GM18517 (cell line): ENCODE measurements at regions not wholly inside any gene's neighbourhood (a gene's known extent, or its start where the extent isn't known, plus 50 kb on each side); places are given as distances from the start of the nearest gene placed in this dataset.
A peak's percentile ranks its signal among the peaks of the same experiment; 100 is the strongest.

Experiments
- ATAC-seq: cut with Tn5 transposase; IDR thresholded peaks from one replicate; pipeline ENCODE4 v1.9.1; 2021; ENCODE audit warnings: mild to moderate bottlenecking, moderate library complexity; ENCODE audit not compliant: unreplicated experiment

DNA sequence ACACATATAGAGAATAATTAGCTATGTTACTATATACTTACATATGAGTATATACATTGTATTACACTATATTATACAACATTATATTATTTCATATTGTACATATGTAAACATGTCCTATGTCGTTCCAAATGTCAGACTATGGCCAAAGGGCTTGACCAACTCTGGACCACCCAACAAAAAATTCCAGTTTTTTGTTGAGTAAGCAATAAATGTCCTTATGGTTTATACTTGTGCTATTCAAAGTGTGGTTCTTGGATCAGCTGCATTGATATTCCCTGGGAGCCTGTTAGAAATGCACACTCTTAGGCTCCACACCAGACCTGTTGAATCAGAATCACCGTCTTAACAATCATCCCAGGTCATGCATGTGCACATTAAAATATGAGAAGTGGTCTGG is 225.4 kb upstream of the ZFP64 start:
- ATAC-seq: no peak

DNA sequence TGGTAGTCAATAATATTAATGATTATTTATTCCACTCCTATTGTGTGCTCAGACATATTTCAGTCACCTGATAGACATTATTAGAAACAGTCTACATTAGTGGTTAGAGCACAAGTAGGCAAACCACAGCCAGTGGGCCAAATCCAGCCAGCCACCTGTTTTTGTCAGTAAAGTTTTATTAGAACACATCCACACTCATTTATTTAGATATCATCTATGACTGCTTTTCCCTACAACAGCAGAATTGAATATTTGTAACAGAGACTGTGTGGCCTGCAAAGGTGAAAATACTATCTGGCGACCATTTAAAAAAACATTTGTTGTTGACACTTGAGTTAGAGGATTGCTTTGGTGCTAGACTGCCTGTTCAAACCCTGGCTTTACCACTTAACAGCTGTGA is 220.0 kb upstream of the ZFP64 start:
- no peak for ATAC-seq

DNA sequence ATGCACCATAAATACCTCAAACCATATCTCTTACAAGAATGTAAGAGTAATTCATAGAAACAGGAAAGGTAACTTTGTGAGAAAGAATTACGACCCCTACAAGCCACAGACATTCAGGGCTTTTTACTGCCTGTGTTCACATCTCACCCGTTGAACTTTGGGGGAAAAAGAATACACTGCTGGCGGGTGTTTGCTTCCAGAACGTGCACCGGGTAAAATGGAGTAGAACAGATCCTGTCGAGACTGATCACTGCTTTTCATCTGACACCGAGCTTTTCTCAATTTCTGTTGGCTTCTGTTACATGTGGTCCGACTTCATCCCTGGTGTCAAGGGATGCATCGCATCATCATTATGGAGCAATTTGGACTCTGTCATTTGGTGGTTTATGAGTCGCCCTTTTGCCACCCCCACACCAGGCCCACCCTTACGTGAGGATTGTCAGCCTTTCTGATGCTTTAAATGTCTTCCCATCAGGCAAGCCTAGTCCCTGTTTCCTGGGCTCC is 219.2 kb upstream of the ZFP64 start:
- no peak for ATAC-seq

DNA sequence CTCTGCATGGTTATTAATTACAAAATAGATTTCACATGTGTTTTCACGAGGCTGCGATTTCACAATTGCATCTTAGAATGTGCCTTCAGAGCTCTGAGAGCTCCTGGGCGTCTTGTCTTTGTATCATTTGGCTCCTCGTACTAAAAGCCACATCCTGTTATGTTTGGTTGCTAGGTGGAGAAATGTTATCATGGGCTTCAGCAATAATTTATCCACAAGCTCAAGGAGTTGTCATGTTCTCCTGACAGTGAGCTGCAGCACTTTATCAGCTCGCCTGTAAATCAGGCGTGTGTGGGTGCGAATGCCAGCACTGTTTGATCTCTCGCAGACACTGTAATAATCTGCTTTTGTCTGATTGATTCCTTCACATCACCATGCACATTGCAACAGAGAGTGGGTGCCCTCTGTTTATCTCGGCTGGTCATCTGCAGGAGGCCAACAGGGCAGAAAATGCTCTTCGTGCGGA is 218.6 kb upstream of the ZFP64 start:
- no peak for ATAC-seq

DNA sequence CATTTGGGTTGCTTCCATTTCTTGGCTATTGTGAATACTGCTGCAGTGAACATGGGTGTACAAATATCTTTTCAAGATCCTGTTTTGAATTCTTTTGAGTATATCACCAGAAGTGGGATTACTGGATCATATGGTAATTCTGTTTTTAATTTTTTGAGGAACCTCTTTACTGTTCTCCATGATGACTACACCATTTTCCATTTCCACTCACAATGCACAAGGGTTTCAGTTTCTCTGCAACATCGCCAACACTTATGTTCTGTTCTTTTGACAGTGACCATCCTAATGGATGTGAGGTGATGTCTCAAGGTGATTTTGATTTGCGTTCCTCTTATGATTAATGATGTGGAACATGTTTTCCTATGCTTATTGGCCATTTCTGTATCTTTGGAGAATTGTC is 214.4 kb upstream of the ZFP64 start:
- no peak for ATAC-seq

DNA sequence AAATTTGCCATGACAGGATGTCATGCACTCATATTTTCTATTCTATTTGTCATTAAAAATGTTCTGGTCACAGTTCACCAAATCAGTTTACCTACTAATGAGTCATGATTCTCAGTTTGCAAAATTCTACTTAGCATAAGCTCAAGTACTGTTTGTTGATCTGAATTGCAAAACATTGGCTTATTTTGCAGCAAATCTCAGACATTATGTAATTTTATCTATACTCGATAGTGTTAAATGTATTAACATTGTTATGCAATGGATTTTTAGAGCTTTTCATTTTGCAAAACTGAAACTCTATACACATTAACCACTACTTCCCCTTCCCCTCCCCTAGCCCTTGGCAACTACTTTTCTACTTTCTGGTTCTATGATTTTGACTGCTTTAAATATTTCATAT is 213.8 kb upstream of the ZFP64 start:
- peak; percentile 71 for ATAC-seq

DNA sequence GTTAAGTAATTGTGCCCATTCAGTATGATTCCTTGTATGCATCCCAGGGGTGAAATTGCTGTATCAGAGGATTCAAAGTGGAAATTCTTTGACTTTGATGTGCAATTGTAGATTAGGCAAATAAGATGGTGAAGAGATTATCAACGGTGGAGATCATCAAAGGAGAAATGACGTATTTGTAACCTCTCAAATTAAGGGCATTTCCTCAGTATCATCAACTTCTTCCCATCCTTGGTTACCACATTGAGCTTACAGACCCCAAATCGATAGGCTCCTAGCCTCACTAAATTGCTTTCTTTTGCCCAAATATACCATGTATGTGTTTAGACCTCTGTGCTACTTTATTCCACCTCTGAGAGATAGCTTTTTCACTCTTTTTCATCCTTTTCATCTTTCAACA is 213.1 kb upstream of the ZFP64 start:
- ATAC-seq: no peak

DNA sequence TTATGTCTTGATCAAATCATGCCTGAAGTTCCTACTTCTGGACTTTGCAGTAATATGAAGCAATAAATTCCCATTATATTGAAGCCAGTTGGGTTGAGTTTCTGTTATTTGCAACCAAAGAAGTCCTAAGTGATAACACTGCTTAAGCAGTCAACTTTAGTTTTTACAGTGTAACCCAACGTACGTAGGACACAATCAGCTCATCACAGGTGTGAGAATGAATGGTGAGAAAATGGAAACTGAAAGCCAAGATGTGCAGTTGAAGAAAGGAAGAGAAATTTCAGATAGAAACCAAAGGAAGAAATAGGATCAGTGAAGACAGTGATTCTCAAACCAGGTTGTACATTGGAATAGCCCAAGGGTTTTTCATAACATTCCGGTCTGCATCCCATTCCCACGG is 211.4 kb upstream of the ZFP64 start:
- no peak for ATAC-seq

DNA sequence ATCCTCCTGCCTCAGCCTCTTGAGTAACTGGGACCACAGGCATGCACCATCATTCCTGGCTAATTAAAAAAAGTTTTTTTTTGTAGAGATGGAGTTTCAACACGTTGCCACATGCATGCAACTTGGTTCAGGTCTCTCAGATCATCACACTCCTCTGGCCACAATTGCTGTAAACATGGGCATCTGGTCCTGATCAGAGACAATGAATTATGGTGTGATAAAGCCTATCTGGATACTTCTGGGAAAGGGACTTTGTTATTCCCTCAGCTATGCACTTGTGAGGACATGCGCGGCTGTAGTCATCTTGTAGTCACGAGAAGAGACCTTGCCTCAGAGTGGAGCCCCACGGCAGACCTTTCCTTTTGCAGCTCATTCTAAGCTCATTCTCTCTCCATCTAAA is 210.9 kb upstream of the ZFP64 start:
- ATAC-seq: no peak

DNA sequence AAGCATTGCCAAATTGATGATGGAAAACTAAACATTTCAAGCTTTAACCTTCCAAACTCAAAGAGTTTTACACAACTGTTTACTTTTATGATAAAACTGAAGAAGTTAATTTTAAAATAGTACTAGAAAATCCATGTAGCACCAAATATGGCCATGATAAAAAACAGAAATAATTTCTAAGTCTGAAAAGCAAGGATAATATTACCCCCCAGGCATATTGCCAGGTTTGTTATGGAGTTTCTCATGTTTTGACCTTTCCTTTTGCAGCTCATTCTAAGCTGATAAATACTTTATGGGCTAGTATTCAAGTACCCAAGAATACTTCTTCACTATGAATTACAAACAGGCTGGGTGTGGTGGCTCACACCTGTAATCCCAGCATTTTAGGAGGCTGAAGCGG is 209.9 kb upstream of the ZFP64 start:
- no peak for ATAC-seq

DNA sequence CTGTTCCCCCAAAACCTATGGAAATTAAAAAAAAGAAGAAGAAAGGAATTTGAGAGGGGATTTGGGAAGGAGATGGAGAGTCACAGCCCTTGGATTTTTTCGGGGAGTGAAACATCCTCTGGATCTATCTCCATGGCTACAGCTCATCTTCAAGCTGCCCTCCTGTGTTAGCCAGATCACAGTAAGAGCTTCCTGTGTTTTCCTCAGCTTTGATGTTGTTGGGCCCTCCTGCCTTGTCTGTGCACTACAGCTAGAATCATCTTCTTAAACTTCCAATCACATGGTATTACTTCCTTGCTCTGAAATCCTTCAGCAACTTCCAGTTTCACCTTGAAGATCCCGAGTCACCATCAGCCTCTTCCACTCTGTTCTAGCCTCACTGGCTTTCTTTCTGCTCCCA is 207.8 kb upstream of the ZFP64 start:
- no peak for ATAC-seq

DNA sequence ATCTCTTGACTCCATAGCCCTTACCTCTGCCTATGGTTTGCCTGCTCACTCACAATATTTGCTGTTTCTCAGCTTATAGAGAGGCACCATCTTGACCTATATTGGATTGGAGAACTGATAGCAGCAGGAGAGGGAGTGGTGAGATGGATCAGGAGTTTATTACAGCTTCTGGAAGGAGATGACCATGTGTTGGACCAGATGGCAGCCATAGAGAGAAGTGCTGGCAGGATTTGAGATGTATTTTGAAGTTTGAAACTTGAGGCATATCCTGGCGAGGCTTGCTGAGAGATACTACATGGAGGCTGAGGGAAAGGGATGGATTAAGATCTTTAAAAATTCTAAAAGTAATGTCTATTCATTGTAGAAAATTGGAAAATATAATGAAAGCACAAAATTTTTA is 198.0 kb upstream of the ZFP64 start:
- no peak for ATAC-seq

DNA sequence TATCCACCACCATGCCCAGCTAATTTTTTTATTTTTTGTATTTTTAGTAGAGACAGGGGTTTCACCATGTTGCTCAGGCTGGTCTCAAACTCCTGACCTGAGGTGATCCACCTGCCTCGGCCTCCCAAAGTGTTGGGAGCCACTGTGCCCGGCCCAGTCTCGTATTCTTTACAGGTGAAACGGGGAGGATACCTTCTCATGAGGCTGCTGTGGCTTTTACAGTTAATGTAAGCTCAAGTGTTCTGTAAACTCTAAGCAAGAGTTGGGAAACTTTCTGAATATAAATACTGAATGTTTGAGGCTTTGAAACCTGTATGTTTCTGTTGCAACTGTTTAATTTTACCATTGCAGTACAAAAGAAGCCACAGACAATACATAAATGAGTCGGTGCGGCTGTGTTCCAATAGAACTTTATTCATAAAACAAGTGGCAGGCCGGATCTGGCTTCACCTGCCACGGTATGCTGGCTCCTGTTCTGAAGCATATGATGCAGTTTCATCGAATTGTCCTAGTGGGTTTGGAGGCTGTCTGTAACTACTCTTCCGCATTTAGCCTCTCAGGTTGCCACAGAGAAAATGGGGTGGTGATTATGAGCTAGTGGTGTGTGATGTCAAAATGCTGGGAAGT is 192.5 kb upstream of the ZFP64 start:
- no peak for ATAC-seq

DNA sequence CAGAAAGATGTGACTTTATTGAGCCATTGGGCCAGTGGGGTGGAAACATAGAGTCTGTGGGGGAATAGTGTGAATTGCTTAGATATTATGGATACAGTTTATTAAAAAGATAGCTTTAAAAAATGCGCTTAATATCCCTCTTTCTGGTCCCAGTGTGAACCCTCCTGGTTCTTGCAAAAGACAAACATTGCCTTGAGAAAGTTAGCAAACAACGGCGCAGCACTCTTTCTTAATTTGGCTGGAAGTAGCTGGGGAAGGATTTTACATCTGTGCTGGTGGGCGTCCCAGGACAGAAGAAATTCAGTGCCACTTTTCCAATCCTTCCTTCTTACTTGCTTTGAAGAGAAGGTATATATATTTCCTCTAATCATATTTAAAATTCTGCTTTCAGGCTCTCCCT is 191.4 kb upstream of the ZFP64 start:
- no peak for ATAC-seq

DNA sequence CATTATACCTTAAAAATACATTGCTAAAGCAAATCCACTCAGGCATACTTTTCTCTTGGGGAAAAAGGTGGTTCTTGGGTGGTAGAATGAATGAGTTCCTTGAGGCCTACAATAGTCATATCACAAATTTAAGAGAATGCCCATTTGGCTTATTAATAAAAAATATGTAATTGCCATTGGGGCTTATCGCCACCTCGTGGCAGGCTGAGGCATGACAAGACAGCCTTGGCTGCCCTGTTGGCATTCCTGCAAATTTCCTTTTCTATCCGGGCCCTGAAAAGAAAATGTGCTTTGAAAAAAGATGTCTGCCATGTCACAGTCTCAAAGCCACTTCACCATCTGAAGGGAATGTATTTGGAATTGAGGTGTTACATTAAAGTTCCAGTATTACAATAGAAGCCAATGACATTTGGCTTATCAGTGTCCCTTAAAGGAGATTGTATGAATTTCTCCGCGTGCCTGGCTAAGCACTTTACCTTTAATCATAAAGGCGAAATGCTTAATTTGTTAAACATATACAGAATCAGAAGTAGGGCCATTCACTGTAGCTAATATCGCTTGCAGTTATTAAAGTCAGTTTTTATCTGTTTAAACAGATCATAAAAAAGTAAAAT is 188.3 kb upstream of the ZFP64 start:
- no peak for ATAC-seq

DNA sequence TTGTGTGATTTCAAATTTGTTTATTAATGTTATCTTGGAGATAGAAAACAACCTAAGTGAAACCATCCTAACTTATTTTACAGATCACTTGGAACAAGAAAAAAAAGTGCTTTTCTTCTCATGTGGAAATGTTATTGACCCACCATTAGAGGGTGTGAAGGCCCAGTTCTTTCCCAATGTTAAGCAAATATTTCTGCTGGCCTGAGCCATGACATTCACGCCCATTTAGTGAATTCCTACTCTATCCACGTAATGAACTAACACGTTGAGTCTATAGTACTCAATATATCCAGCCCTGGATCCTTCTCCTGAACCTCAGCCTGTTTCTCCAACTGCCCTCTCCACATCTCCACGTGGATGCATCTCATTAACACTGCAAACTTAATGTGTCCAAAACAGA is 180.6 kb upstream of the ZFP64 start:
- ATAC-seq: no peak

DNA sequence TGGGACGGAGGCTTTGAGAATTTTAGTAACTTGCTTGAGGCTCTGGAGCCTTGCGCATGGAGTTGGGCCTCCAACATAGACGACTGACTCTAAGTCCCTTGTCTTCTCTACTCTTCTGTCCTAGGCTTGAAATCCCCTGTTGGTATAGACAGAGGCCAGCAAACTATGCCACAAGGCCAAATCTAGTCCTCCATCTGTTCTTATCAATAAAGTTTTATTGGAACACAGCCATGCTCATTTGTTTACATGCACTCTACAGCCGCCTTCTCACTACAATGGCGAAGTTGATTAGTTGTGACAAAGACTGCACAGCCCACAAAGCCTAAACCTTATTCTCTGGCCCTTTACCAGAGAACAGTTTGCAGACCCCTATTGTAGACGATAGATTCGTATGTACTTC is 174.1 kb upstream of the ZFP64 start:
- ATAC-seq: no peak

DNA sequence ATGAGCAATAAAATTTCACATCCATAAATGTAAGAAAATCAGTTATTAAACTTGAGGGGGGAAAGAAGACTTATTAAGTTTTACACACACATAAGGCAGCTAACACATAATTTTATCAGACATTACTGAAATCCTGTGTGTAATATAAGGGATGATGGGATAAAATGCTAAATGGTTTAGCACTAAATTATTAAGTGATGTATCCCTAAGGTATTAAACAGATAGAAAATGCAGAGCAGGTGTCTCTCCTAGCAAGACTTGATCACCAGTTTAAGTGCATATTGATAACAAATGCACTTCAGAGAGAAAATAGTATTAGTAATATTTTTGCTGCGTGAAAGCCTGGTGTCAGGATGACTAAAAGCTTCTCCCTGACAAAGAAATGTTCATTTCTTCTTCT is 172.8 kb upstream of the ZFP64 start:
- no peak for ATAC-seq

DNA sequence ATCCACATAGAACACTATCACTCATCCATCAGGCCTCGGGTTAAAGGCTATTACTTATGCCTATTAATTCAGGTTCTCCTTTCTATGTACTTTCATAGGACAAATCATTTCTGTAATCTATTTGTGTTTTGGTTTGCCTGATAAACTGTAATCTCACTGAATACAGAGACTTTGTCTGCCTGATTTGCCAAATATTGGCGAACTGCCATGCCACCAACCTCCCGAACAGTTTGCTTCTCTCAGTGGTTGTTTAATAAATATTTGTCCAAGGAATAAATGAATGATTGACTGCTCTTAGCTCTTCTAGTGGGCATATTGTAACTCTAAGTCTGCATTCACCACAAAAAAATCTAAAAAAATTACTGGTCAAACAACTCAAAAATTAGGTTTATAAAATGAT is 170.1 kb upstream of the ZFP64 start:
- no peak for ATAC-seq

DNA sequence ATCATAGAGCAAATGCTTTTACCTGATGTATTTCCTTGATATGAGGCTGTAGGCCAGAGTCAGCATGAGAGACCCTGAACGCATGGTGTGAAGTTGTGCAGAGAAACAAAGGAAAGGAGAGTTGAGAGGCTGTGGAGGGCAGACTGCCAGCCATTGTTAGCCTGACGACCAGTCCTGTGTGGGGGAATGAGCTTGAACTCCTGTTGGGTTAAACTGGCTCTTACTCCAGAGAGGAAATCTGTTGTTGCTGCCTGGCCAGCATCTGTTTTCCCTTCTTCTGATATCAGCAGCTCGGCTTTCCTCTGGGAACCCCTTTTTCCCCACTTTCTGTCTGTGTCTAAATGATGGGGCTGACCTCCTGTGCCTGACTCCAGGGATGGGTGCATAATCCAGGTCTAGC is 158.2 kb upstream of the ZFP64 start:
- ATAC-seq: no peak

DNA sequence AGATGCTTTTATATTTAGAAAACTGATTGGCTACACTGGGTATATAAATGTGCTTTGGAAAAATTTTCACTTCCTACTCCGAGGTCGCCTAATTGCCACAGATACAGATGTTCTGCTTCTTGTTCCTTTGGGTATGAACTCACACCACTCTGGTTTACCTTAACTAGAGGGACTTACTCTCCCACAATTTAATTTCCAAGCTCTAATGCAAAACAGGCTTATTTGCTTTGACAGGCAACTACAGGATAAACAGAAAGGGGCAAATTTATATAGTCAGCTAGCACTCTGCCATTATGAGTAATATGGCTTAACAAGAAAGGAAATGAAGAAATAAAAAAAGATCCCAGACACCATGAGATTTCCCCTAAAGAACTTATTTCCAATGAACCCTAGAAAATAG is 156.9 kb upstream of the ZFP64 start:
- no peak for ATAC-seq

DNA sequence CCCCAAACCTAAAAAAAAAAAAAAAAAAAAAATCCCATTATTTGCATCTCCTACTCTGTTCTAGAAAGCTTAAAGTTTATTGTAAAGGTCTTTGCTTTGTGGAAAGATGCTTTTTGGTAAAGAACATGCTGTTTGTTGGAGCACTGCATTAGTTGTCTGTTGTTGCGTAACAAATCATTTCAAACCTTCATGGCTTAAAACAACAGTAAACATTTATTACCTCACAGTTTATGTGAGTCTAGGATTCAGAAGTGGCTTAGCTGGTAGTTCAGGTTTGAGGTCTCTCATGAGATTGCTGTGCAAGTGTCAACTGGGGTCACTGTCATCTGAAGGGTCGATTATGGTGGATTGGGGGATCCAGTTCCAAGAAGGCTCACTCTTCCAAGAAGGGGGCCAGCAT is 155.2 kb upstream of the ZFP64 start:
- ATAC-seq: no peak

DNA sequence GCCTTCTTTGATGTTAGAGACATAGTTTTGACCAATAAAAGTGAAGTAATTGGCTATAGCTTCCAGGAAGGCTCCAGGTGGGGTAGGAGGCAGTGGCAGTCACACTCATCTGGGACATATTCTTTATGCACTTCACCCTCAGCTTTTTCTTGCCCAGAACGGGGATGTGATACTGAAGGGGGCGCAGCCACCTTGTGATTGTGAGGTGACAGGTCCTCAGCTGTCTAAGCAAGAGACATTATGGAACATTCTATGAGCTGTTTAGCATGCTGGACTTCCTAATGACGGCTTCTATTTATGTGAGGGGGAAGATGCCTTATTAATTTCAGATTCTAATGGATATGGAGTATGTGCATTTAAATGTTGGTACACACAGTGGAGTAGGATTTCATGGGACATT is 151.3 kb upstream of the ZFP64 start:
- ATAC-seq: no peak
